B cell (primary cell): ENCODE measurements at regions not wholly inside any gene's neighbourhood (a gene's known extent, or its start where the extent isn't known, plus 50 kb on each side); places are given as distances from the start of the nearest gene placed in this dataset.

Experiments used
- ATAC-seq: fragments of 200-7000 bp; cut with Tn5 transposase; one replicate; pipeline ENCODE4 v1.10.0; 2021; ENCODE audit warnings: low read depth, mild to moderate bottlenecking, moderate number of reproducible peaks, moderate library complexity
- CTCF ChIA-PET: fragments of 350-600 bp; sonication (Branson Sonifier 250); formaldehyde crosslinking; loops from one replicate; lab custom pipeline; 2021; ENCODE audit warnings: antibody characterized with exemption, inconsistent platforms; lab: Charles Lee
- POLR2A ChIA-PET: fragments of 350-600 bp; sonication (Branson Sonifier 250); formaldehyde crosslinking; loops from one replicate; lab custom pipeline; 2021; ENCODE audit warnings: antibody characterized with exemption; lab: Charles Lee
- DNase-seq: peaks from one replicate; pipeline ENCODE4 v3.0.0; 2013
- H2AFZ ChIP-seq: 2 replicates; pipeline ENCODE4 v1.6.1; 2012; ENCODE audit warnings: mild to moderate bottlenecking, low read depth, low read length; ENCODE audit not compliant: insufficient read depth, poor library complexity, severe bottlenecking
- H3K27ac ChIP-seq, 2 donors: 1 replicate in 1 of 2; 2 replicates in 1 of 2; pipeline ENCODE4 v1.5.1; 2012 to 2013; ENCODE audit warnings: low read length in 2 of 2, mild to moderate bottlenecking in 2 of 2, moderate library complexity in 1 of 2
- H3K27me3 ChIP-seq, 4 experiments: fragments of 200-600 bp in 1 of 4; sonication (generic) in 1 of 4; replicated peaks in 1 of 4; 1 replicate in 2 of 4; 2 replicates in 2 of 4; pipeline versions ENCODE4 v1.6.1 to v1.7.0; 2013 to 2016; ENCODE audit warnings: low read length in 3 of 4, mild to moderate bottlenecking in 2 of 4, mixed read lengths in 1 of 4, moderate library complexity in 1 of 4; ENCODE audit not compliant: insufficient read depth in 4 of 4, control insufficient read depth in 3 of 4; ENCODE audit errors: control extremely low read depth in 1 of 4
- H3K36me3 ChIP-seq, 2 experiments: replicated peaks in 1 of 2; 1 replicate in 1 of 2; 2 replicates in 1 of 2; pipeline versions ENCODE4 v1.6.1 to v1.7.1; 2013; ENCODE audit warnings: low read length in 1 of 2; ENCODE audit not compliant: insufficient read depth in 2 of 2, control insufficient read depth in 1 of 2; ENCODE audit errors: control extremely low read depth in 1 of 2, extremely low read depth in 1 of 2
- H3K4me1 ChIP-seq, 2 donors: fragments of 200-600 bp in 1 of 2; sonication (generic) in 1 of 2; 1 replicate in 1 of 2; 2 replicates in 1 of 2; pipeline versions ENCODE4 v1.5.1 to v1.6.1; 2013 to 2017; ENCODE audit warnings: low read length in 2 of 2; ENCODE audit not compliant: control insufficient read depth in 2 of 2, insufficient read depth in 2 of 2
- H3K4me2 ChIP-seq: replicated peaks from 2 replicates; pipeline ENCODE3; 2012; ENCODE audit warnings: mild to moderate bottlenecking, low read depth, low read length; ENCODE audit not compliant: poor library complexity, severe bottlenecking
- H3K4me3 ChIP-seq, 5 experiments: fragments of 200-600 bp in 1 of 5; sonication (generic) in 1 of 5; 1 replicate in 3 of 5; 2 replicates in 2 of 5; pipeline versions ENCODE4 v1.5.1 to v1.7.0; 2011 to 2016; ENCODE audit warnings: low read length in 4 of 5, mild to moderate bottlenecking in 4 of 5, low read depth in 2 of 5, control low read depth in 1 of 5, moderate library complexity in 1 of 5; ENCODE audit not compliant: insufficient read depth in 1 of 5; ENCODE audit errors: control extremely low read depth in 1 of 5, extremely low read depth in 1 of 5
- H3K79me2 ChIP-seq: fragments of 200-600 bp; sonication (generic); one replicate; pipeline ENCODE4 v1.6.0; 2016; ENCODE audit warnings: low read length; ENCODE audit not compliant: control insufficient read depth, insufficient read depth
- H3K9ac ChIP-seq: fragments of 200-600 bp; sonication (generic); 2 replicates; pipeline ENCODE4 v1.6.1; 2017; ENCODE audit warnings: mild to moderate bottlenecking, low read length, moderate library complexity
- H3K9me3 ChIP-seq, 3 donors: one replicate each; pipeline versions ENCODE4 v1.6.1 to v1.7.1; 2013; ENCODE audit warnings: low read length in 2 of 3; ENCODE audit not compliant: control insufficient read depth in 2 of 3, insufficient read depth in 1 of 3; ENCODE audit errors: control extremely low read depth in 1 of 3
- H4K20me1 ChIP-seq: 2 replicates; pipeline ENCODE4 v1.6.0; 2012; ENCODE audit warnings: mild to moderate bottlenecking, low read length; ENCODE audit not compliant: insufficient read depth, control insufficient read depth, poor library complexity, severe bottlenecking
- H3K27ac Mint-ChIP-seq: one replicate; pipeline ENCODE4 v1.8.0; 2021; ENCODE audit warnings: mixed read lengths
- H3K27me3 Mint-ChIP-seq: one replicate; pipeline ENCODE4 v1.8.0; 2021; ENCODE audit warnings: mixed read lengths
- H3K4me1 Mint-ChIP-seq: one replicate; pipeline ENCODE4 v1.8.0; 2021; ENCODE audit warnings: mixed read lengths
- H3K4me3 Mint-ChIP-seq: one replicate; pipeline ENCODE4 v1.8.0; 2021; ENCODE audit warnings: mixed read lengths
- H3K9me3 Mint-ChIP-seq: one replicate; pipeline ENCODE4 v1.8.0; 2022; ENCODE audit warnings: mixed read lengths; ENCODE audit not compliant: insufficient read depth
- EZH2 ChIP-seq: IDR thresholded peaks from 2 replicates; pipeline ENCODE4 v1.6.1; 2012; ENCODE audit warnings: borderline replicate concordance, low read depth, mild to moderate bottlenecking, moderate library complexity, low read length; ENCODE audit not compliant: insufficient read depth, poor library complexity, severe bottlenecking
- WGBS: methylation state at CpG from one replicate; pipeline ENCODE4 v1.1.5; 2013; ENCODE audit warnings: missing lambda C conversion rate; ENCODE audit not compliant: insufficient coverage; 5-methylcytosine and 5-hydroxymethylcytosine counted together
- intact Hi-C: fragments of 100-400 bp; cut with micrococcal nuclease; formaldehyde crosslinking; loops from one replicate; pipeline ENCODE4 v1.10.0; 2022
- TF ChIP-seq, protein P1 (sequence below): fragments of 200-600 bp; IDR thresholded peaks from one replicate; pipeline ENCODE4 v1.8.0; 2022; ENCODE audit warnings: antibody characterized with exemption, mild to moderate bottlenecking

- Histone ChIP-seq H2AFZ (no peak overlapping the region), H3K4me2 (no peak overlapping the region), H4K20me1 (no peaks in the 10 kb centered on the region), H3K4me1 (no peaks in the 10 kb centered on the region), H3K27ac (no peak overlapping the region), H3K79me2 (no peaks in the 10 kb centered on the region), H3K9ac (no peak overlapping the region), H3K36me3 (no peaks in the 10 kb centered on the region), H3K27me3 (no peaks in the 10 kb centered on the region), H3K9me3 (peaks cover 0 to 5% (median 0%) of the 10 kb centered on the region in 3 donors), H3K4me3 (no peak overlapping the region)
- Mint-ChIP-seq H3K27me3 (peaks cover 10% of the 10 kb centered on the region), H3K27ac (no peak overlapping the region), H3K4me3 (no peak overlapping the region), H3K4me1 (peaks cover 7% of the 10 kb centered on the region), H3K9me3 (peaks cover 2% of the 10 kb centered on the region)
- CTCF ChIA-PET, result interaction anchor here (0.6 to 0.9 kb wide), 2 partner anchors 8 to 12 kb away, joined by 3 to 5 read pairs; no protein-coding TSS in a partner anchor
- no peak for ATAC-seq
- POLR2A ChIA-PET, result no interaction called here
- intact Hi-C loops, result no loop called here
- WGBS, result 98% methylated on average over 3 of the region's 3 CpGs
- TF ChIP-seq EZH2, result no peak
- TF ChIP-seq, protein P1, sequence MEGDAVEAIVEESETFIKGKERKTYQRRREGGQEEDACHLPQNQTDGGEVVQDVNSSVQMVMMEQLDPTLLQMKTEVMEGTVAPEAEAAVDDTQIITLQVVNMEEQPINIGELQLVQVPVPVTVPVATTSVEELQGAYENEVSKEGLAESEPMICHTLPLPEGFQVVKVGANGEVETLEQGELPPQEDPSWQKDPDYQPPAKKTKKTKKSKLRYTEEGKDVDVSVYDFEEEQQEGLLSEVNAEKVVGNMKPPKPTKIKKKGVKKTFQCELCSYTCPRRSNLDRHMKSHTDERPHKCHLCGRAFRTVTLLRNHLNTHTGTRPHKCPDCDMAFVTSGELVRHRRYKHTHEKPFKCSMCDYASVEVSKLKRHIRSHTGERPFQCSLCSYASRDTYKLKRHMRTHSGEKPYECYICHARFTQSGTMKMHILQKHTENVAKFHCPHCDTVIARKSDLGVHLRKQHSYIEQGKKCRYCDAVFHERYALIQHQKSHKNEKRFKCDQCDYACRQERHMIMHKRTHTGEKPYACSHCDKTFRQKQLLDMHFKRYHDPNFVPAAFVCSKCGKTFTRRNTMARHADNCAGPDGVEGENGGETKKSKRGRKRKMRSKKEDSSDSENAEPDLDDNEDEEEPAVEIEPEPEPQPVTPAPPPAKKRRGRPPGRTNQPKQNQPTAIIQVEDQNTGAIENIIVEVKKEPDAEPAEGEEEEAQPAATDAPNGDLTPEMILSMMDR, result no peak
- no peak for DNase-seq
These were observed 56.8 kb upstream of the LANCL2 start for GRCh38 chr7:55308186-55308929.
